Pulmonary artery endothelial cell (primary cell): ENCODE measurements at regions not wholly inside any gene's neighbourhood (a gene's known extent, or its start where the extent isn't known, plus 50 kb on each side); places are given as distances from the start of the nearest gene placed in this dataset.

Experiments
- DNase-seq: peaks from one replicate; pipeline ENCODE4 v3.0.0-alpha.2; 2011; ENCODE audit warnings: low read depth, low spot score

GRCh38 chr13:111637365-111637764 lies 316.9 kb downstream of the TEX29 start:
- DNase-seq: no peak

GRCh38 chr13:111638233-111638632 lies 317.8 kb downstream of the TEX29 start:
- DNase-seq: no peak

GRCh38 chr13:111639196-111639705 lies 318.8 kb downstream of the TEX29 start:
- no peak for DNase-seq

GRCh38 chr13:111640006-111640405 lies 319.6 kb downstream of the TEX29 start:
- DNase-seq: no peak

- DNase-seq: no peak
Measured at GRCh38 chr13:111640476-111640875, 320.0 kb downstream of the TEX29 start.

GRCh38 chr13:111642156-111642767 lies 321.8 kb downstream of the TEX29 start:
- no peak for DNase-seq

- DNase-seq: no peak
Measured at GRCh38 chr13:111644750-111645149, 324.3 kb downstream of the TEX29 start.

GRCh38 chr13:111645198-111645597 lies 324.8 kb downstream of the TEX29 start:
- no peak for DNase-seq

GRCh38 chr13:111645598-111646455 lies 325.4 kb downstream of the TEX29 start:
- DNase-seq: no peak

- DNase-seq: no peak
Measured at GRCh38 chr13:111646456-111646855, 326.0 kb downstream of the TEX29 start.

- DNase-seq: no peak
Measured at GRCh38 chr13:111648885-111649284, 328.4 kb downstream of the TEX29 start.

GRCh38 chr13:111650626-111651025 lies 330.2 kb downstream of the TEX29 start:
- no peak for DNase-seq

- DNase-seq: no peak
Measured at GRCh38 chr13:111652676-111653075, 332.2 kb downstream of the TEX29 start.

- no peak for DNase-seq
Measured at GRCh38 chr13:111654531-111654930, 334.1 kb downstream of the TEX29 start.

- no peak for DNase-seq
Measured at GRCh38 chr13:111656439-111656838, 336.0 kb downstream of the TEX29 start.

GRCh38 chr13:111657013-111657412 lies 336.6 kb downstream of the TEX29 start:
- DNase-seq: no peak

- no peak for DNase-seq
Measured at GRCh38 chr13:111658145-111659100, 338.0 kb downstream of the TEX29 start.

- DNase-seq: no peak
Measured at GRCh38 chr13:111659219-111659775, 338.9 kb downstream of the TEX29 start.

GRCh38 chr13:111659842-111660241 lies 339.4 kb downstream of the TEX29 start:
- no peak for DNase-seq

GRCh38 chr13:111661052-111661451 lies 340.6 kb downstream of the TEX29 start:
- no peak for DNase-seq

GRCh38 chr13:111661776-111662175 lies 341.3 kb downstream of the TEX29 start:
- no peak for DNase-seq
